Natural killer cell treated with Interleukin-12 subunit alpha and Interleukin-12 subunit beta and Interleukin-15 and Interleukin-18, amount 100 ng/mL, for 72 hours (primary cell): ENCODE measurements at regions not wholly inside any gene's neighbourhood (a gene's known extent, or its start where the extent isn't known, plus 50 kb on each side); places are given as distances from the start of the nearest gene placed in this dataset.
"Not testable (repeated sequence)": the region's sequence is repeated elsewhere in the genome, so short reads cannot be mapped to it uniquely, and the experiment has no call there.

Experiments
- ATAC-seq, 2 donors: fragments of 150-1000 bp; cut with Tn5 transposase in 1 of 2; sonication (Bioruptor Pico), chemical (Tn5 transposase) in 1 of 2; 2 replicates each; pipeline ENCODE4 v1.10.0; 2021
- DNase-seq: peaks from one replicate; pipeline ENCODE4 v3.0.0; 2022; ENCODE audit warnings: low spot score
- H3K27ac Mint-ChIP-seq, 2 donors: 1 replicate in 1 of 2; 2 replicates in 1 of 2; pipeline ENCODE4 v1.8.0; 2022; ENCODE audit warnings: mixed read lengths in 2 of 2, mild to moderate bottlenecking in 1 of 2, moderate library complexity in 1 of 2
- H3K27me3 Mint-ChIP-seq, 2 donors: 1 replicate in 1 of 2; 2 replicates in 1 of 2; pipeline ENCODE4 v1.8.0; 2022; ENCODE audit warnings: mixed read lengths in 2 of 2
- H3K36me3 Mint-ChIP-seq: one replicate; pipeline ENCODE4 v1.8.0; 2022; ENCODE audit warnings: mixed read lengths
- H3K4me1 Mint-ChIP-seq, 2 donors: 1 replicate in 1 of 2; 2 replicates in 1 of 2; pipeline ENCODE4 v1.8.0; 2022; ENCODE audit warnings: low read depth in 2 of 2, mixed read lengths in 2 of 2, mild to moderate bottlenecking in 1 of 2
- H3K4me3 Mint-ChIP-seq: one replicate; pipeline ENCODE4 v1.8.0; 2022; ENCODE audit warnings: mixed read lengths
- H3K9me3 Mint-ChIP-seq: 2 replicates; pipeline ENCODE4 v1.8.0; 2022; ENCODE audit warnings: mixed read lengths

DNA sequence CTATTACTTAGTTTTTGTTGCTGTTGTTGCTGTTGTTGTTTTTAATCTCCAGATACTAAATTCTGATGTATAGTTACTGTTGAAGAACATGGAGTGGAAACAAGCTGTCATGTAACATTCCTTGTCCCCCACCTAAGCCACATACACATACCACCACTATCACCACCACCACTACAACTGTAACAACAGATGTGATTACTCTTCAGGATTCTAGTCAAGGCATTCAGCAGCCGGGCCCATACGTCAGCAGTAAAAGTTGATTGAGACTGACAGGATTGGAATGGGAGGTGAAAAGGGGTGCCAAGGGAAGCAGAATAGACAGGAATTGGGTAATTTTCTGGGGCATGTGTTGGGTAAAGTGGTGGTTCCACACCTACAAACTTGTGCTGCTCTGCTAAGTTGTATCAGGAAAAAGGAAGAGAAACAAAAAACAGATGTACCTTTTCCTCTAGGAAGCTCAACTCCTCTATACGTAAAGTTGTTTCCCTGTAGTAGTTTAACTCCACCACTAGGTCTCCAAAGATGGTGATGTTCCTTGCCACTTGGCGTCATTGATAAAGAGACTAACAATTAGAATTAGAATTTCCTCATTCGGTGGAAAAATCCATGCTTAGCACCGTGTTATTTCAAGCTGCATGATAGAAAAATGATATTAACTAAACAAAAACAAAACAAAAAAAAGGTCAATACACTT is 138.6 kb downstream of the ARRDC3 start:
- no peak overlapping the region for H3K4me3 Mint-ChIP-seq
- H3K27ac Mint-ChIP-seq = no peak overlapping the region

DNA sequence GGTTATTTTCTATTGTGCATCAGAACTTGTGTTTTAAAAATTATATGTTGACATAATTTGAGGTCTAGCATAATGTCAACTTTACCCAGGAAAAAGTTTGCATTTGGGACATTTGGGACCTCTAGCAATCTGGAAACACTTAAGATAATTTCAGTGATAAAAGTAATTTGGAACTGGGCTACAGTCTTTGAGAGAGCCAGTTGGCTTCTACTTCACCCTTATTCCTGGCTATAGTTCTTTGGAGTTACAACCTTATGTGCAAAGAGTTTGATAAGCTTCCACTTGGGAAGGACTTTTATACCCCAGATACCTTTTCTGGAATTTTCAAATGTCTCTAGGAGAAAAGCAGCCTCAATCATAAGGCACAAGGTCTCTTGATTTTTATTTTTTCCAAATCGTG is 139.3 kb downstream of the ARRDC3 start:
- Mint-ChIP-seq H3K4me1 (peaks cover 3 to 7% of the 10 kb centered on the region in 2 donors), H3K9me3 (peaks cover 4% of the 10 kb centered on the region), H3K4me3 (no peak overlapping the region), H3K27me3 (no peaks in the 10 kb centered on the region), H3K27ac (no peak overlapping the region), H3K36me3 (peaks cover 12% of the 10 kb centered on the region)
- no peak for ATAC-seq
- DNase-seq = no peak

More for the DNA sequence above, 138.6 kb downstream of the ARRDC3 start:
- Mint-ChIP-seq H3K9me3 (peaks cover 4% of the 10 kb centered on the region), H3K27me3 (no peaks in the 10 kb centered on the region), H3K4me1 (peaks cover 3 to 7% of the 10 kb centered on the region in 2 donors), H3K36me3 (peaks cover 12% of the 10 kb centered on the region)
- DNase-seq = no peak
- ATAC-seq = no peak

DNA sequence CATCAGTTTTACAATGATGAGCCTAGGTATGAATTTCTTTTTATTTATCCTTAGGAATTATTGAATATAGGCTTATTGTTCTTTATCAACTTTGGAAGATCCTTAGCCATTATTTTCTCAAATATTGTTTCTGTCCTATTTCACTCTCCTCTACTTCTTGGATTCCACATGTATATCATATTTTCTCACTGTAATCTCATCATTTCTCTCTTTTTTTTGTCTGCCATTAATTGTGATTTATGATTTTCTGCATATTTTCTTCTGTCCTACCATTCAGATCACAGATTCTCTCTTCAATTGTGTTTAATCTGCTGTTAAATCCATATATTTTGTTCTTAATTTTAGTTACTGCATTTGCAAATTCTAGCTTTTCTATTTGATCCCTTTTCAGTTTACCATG is 139.8 kb downstream of the ARRDC3 start:
- Mint-ChIP-seq H3K4me1 (peaks cover 3 to 7% of the 10 kb centered on the region in 2 donors), H3K36me3 (peaks cover 12% of the 10 kb centered on the region), H3K9me3 (peaks cover 4% of the 10 kb centered on the region), H3K4me3 (no peak overlapping the region), H3K27ac (no peak overlapping the region), H3K27me3 (no peaks in the 10 kb centered on the region)
- DNase-seq = no peak
- ATAC-seq = no peak

DNA sequence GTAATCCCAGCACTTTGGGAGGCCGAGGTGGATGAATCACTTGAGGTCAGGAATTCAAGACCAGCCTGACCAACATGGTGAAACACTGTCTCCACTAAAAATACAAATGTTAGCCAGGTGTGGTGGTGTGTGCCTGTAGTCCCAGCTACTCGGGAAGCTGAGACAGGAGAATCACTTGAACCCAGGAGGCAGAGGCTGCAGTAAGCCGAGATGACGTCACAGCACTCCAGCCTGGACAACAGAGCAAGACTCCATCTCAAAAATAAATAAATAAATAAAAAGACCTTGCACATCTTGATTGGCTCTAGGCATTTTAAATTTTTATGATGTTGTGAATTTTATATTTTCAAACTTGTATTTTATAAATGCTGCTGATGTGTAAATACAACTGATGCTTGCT is 141.7 kb downstream of the ARRDC3 start:
- H3K9me3 Mint-ChIP-seq, H3K27me3 Mint-ChIP-seq, H3K4me3 Mint-ChIP-seq, H3K4me1 Mint-ChIP-seq, ATAC-seq, DNase-seq, H3K27ac Mint-ChIP-seq: not testable (repeated sequence)
- H3K36me3 Mint-ChIP-seq = peaks cover 12% of the 10 kb centered on the region

DNA sequence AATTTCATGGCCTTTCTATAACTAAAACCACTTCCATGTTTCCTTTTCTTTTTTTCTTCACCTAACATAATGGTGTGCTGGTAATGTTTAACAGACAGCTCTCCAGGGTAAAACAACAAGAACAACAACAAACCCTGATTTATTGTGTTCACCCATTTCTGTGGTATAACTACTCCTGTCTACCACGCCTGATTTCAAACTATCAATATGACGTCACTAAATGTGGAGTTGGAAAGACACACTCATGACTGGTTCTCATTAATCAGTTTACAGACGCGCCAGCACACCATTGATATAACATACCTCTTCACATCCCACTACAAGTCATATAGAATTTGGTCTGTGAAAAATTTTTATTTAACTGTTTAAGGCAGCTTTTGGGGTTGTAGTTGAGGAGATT is 142.9 kb downstream of the ARRDC3 start:
- DNase-seq = no peak
- no peak for ATAC-seq
- peaks cover 12% of the 10 kb centered on the region for H3K36me3 Mint-ChIP-seq
- H3K4me1 Mint-ChIP-seq = peaks cover 0 to under 1% of the 10 kb centered on the region in 2 donors
- no peaks in the 10 kb centered on the region for H3K27me3 Mint-ChIP-seq
- H3K4me3 Mint-ChIP-seq = no peak overlapping the region
- H3K27ac Mint-ChIP-seq = no peak overlapping the region
- H3K9me3 Mint-ChIP-seq = peaks cover 4% of the 10 kb centered on the region

DNA sequence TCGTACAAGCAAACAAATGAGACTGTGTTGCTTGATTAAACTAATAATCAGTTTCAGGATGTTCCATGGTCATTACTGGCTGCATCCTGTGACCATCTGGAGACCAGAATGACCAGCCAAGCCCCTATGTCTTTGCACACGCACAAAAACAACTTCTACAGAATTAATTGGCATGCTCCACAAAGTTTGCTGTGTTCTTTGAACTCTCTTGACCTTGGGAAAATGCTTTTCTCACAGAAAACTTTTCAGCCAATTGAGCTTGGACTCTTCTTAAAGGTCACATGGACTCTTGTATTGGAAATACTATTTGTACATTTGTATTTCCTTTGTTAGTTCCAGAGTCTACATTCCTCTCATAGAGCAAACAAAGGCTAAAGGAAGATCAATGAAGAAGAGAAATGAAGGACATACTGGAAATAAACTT is 147.8 kb downstream of the ARRDC3 start:
- H3K27ac Mint-ChIP-seq = no peak overlapping the region
- H3K9me3 Mint-ChIP-seq = peaks cover 4% of the 10 kb centered on the region
- ATAC-seq (no peak), DNase-seq (no peak)
- peaks cover 6% of the 10 kb centered on the region for H3K36me3 Mint-ChIP-seq
- no peak overlapping the region for H3K4me3 Mint-ChIP-seq
- H3K4me1 Mint-ChIP-seq = no peaks in the 10 kb centered on the region
- peaks cover 0 to 11% of the 10 kb centered on the region in 2 donors for H3K27me3 Mint-ChIP-seq

DNA sequence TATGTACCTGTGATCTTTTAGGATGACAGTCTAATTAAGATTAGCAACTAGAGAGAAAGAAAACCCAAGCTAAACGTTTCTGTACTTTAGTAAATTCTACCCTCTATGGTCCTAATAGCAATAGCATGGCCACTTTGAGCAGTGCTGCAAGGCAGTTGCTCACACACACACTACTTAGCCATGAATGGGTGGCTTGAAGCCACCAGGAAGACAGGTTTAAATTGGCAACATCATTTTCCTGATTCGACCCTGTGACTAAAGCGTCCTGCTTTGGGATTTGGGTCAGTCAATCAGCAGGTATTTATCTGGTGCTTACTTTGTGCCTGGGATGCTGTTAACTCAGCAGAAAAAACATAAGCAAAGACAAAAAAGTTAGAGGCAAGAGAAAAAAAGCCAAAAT is 150.6 kb downstream of the ARRDC3 start:
- peaks cover 0 to 11% of the 10 kb centered on the region in 2 donors for H3K27me3 Mint-ChIP-seq

DNA sequence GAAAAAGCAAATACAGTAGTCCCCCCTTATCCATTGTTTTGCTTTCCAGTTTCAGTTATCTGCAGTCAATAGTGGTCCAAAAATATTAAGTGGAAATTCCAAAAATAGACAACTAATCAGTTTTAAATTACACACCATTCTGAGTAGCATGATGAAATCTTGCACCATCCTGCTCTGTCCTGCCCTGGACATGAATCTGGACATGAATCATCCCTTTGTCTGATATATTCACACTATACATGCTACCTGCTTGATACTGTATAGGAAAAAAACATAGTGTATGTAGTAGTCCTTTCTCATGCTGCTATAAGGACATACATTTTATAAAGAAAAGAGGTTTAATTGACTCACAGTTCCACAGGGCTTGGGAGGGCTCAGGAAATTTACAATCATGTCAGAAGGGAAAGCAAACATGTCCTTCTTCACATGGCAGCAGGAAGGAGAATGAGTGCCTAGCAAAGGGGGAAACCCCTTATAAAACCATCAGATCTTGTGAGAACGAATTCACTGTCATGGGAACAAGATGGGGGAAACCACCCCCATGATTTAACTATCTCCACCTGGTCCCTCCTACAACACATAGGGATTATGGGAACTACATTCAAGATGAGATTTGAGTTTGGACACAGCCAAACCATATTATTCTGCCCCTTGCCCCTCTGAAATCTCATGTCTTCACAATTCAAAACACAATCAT is 153.9 kb downstream of the ARRDC3 start:
- Mint-ChIP-seq H3K4me3 (no peak overlapping the region), H3K36me3 (peaks cover 18% of the 10 kb centered on the region), H3K4me1 (peaks cover 7 to 17% of the 10 kb centered on the region in 2 donors), H3K27me3 (peaks cover 2 to 13% of the 10 kb centered on the region in 2 donors), H3K27ac (no peak overlapping the region), H3K9me3 (peaks cover 13% of the 10 kb centered on the region)
- ATAC-seq = no peak
- DNase-seq = no peak

More for the DNA sequence above, 150.6 kb downstream of the ARRDC3 start:
- DNase-seq (no peak), ATAC-seq (no peak)
- no peak overlapping the region for H3K27ac Mint-ChIP-seq
- H3K4me1 Mint-ChIP-seq = peaks cover 7 to 12% of the 10 kb centered on the region in 2 donors
- peaks cover 18% of the 10 kb centered on the region for H3K36me3 Mint-ChIP-seq
- H3K9me3 Mint-ChIP-seq = peaks cover 13% of the 10 kb centered on the region
- no peak overlapping the region for H3K4me3 Mint-ChIP-seq

DNA sequence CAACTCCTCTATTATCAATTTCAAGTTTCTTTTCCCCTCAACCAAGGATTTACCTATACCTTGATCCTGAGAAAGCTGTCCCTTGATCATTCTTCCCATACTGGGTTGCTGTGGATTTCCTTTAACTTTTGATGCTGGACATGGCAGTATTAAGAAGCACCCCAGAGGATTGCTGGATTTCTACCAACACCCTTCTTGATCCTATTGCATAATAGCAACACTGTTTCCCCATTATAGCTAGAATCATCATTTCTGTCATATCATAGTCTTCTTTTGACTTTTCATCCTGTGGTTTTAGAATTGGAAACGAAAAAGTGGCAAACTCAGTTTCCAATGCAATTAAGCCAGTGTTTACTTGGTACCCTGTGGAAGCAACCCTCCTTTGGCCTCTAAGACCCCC is 154.9 kb downstream of the ARRDC3 start:
- no peak overlapping the region for H3K4me3 Mint-ChIP-seq
- H3K4me1 Mint-ChIP-seq = peaks cover 7 to 17% of the 10 kb centered on the region in 2 donors
- DNase-seq (no peak), ATAC-seq (no peak)
- H3K27ac Mint-ChIP-seq = no peak overlapping the region
- H3K9me3 Mint-ChIP-seq = peaks cover 13% of the 10 kb centered on the region
- peaks cover 18% of the 10 kb centered on the region for H3K36me3 Mint-ChIP-seq
- H3K27me3 Mint-ChIP-seq = peaks cover 2 to 7% of the 10 kb centered on the region in 2 donors

DNA sequence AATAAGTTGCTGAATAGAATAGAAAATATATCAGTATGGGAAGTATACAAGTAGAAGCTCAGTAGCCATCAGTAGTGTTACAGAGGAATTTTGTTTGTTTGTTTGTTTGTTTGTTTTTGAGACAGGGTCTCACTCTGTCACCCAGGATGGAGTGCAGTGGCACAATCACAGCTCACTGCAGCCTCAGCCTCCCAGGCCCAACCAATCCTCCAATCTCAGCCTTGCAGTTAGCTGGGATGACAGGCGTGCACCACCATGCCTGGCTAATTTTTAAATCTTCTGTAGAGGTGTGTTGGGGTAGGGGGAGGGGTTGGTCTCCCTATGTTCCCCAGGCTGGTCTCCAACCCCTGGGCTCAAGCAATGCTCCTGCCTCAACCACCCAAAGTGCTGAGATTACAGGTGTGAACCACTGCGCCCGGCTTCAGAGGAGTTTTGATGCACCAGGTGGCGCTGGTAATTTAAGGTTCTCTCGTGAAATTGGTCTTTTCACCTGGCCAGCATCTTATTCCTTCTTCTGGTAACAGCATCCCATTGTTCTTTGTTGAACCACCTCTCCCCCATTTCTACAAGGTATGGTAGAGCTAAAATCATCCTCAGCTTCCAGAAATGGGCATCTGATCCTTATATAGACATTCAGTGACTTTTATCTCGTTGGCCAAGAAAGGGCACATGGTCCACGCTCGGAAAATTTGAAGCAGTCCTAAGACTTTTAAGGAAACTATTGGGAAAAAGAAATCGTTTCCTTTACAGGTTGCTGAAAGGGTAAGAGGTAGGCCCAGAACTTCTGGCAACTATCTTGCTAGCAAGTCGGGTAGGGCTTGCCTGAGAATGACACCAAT is 157.1 kb downstream of the ARRDC3 start:
- Mint-ChIP-seq H3K27ac (no peak overlapping the region), H3K27me3 (peaks cover 7% of the 10 kb centered on the region in 2 donors), H3K4me1 (peaks cover 11 to 17% of the 10 kb centered on the region in 2 donors), H3K4me3 (no peak overlapping the region), H3K9me3 (peaks cover 13% of the 10 kb centered on the region), H3K36me3 (peaks cover 18% of the 10 kb centered on the region)
- no peak for DNase-seq
- no peak for ATAC-seq

DNA sequence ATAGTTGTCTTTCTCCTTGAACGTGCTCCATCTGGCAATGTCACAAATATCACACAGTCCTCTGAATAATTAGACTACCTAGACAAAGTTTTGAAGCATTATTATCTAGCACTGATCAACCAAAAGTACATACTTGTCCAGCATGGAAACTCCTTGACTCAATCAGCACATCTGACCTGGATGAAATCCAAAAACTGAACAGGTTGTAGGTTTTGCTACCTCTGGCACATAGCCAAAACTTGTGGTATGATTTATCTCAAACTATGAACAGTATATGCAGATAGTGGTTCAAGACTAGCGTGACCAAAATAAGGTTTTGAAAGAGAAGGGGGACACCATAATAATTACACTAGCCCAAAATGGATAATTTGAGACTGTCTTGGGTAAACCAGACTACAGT is 158.1 kb downstream of the ARRDC3 start:
- Mint-ChIP-seq H3K36me3 (peaks cover 13% of the 10 kb centered on the region), H3K4me1 (peaks cover 14 to 17% of the 10 kb centered on the region in 2 donors), H3K4me3 (no peak overlapping the region), H3K9me3 (peaks cover 9% of the 10 kb centered on the region), H3K27me3 (peaks cover 7% of the 10 kb centered on the region in 2 donors), H3K27ac (no peak overlapping the region)
- no peak for DNase-seq
- ATAC-seq = no peak

DNA sequence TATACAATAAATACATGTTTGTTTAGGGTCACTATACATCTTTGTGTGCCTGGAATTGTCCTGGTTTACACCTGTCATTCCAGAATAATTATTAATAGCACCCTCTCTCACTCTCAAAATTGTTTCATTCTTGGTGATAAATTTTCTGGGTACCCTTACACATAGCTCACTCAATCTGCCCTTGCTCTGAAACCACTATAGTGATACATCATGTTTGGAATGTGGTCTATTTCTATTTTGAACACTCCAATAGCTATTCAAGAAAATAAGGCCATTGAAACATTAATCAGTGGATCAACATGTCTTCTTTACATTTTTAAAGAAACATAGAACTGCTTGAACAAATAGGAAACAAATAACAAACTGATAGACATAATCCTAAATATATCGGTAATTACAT is 158.7 kb downstream of the ARRDC3 start:
- Mint-ChIP-seq H3K9me3 (peaks cover 7% of the 10 kb centered on the region), H3K27me3 (peaks cover 7% of the 10 kb centered on the region in 2 donors), H3K4me3 (no peak overlapping the region), H3K4me1 (peaks cover 16 to 17% of the 10 kb centered on the region in 2 donors), H3K36me3 (peaks cover 8% of the 10 kb centered on the region), H3K27ac (no peak overlapping the region)
- no peak for ATAC-seq
- no peak for DNase-seq

DNA sequence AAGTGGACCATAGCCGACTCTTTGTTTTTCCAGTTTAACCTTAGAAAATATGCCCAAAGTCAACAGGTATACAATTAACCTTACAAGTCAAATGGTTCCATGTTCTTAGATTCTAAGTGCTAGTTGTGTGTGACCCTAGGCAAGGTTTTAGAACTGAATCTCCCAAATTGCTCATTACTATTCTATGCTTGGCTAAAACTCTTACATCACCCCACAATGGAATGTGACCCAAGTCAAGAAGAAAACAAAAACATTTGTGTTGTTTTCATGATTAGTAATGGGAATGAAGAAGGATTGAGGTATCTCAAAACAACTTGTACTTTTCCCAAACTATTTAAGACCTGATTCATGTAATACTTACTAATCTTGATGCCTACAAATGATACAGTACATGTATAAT is 159.2 kb downstream of the ARRDC3 start:
- H3K4me3 Mint-ChIP-seq = no peak overlapping the region
- no peak for DNase-seq
- H3K27ac Mint-ChIP-seq = no peak overlapping the region
- no peak for ATAC-seq
- H3K4me1 Mint-ChIP-seq = peaks cover 14% of the 10 kb centered on the region in 2 donors
- H3K27me3 Mint-ChIP-seq = peaks cover 7% of the 10 kb centered on the region in 2 donors
- H3K36me3 Mint-ChIP-seq = peaks cover 3% of the 10 kb centered on the region
- H3K9me3 Mint-ChIP-seq = peaks cover 1% of the 10 kb centered on the region

DNA sequence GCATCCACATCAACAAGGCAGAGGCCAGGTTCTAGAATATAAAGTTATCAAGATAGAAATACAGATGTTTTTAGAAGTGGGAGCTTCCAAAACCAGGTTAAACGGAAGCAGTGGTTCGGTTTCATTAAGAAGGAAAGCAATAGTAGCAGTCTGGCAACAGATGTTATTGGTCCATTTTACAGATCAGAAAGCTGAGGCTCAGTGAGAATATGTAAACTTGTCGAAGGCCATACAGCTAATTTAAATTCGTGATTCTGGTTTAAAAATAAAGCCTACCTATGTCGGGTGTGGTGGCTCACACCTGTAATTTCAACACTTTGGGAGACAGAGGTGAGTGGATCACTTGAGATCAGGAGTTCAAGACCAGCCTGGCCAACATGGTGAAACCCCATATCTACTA is 160.6 kb downstream of the ARRDC3 start:
- H3K36me3 Mint-ChIP-seq = no peaks in the 10 kb centered on the region
- ATAC-seq = no peak
- no peak overlapping the region for H3K27ac Mint-ChIP-seq
- no peaks in the 10 kb centered on the region for H3K9me3 Mint-ChIP-seq
- DNase-seq = no peak
- no peak overlapping the region for H3K4me3 Mint-ChIP-seq
- H3K4me1 Mint-ChIP-seq = peaks cover 5 to 8% of the 10 kb centered on the region in 2 donors
- peaks cover 7% of the 10 kb centered on the region in 2 donors for H3K27me3 Mint-ChIP-seq
